Naive thymus-derived CD8-positive, alpha-beta T cell (primary cell): ENCODE measurements at regions not wholly inside any gene's neighbourhood (a gene's known extent, or its start where the extent isn't known, plus 50 kb on each side); places are given as distances from the start of the nearest gene placed in this dataset.

Experiments
- ATAC-seq, 2 donors: fragments of 150-1000 bp; cut with Tn5 transposase in 1 of 2; sonication (Bioruptor Pico), chemical (Tn5 transposase) in 1 of 2; 1 replicate in 1 of 2; 2 replicates in 1 of 2; pipeline ENCODE4 v1.10.0; 2021; ENCODE audit warnings: mild to moderate bottlenecking in 2 of 2, moderate library complexity in 2 of 2
- POLR2A ChIA-PET: fragments of 350-600 bp; sonication (Branson Sonifier 250); formaldehyde crosslinking; loops from one replicate; lab custom pipeline; 2021; ENCODE audit warnings: antibody characterized with exemption; lab: Charles Lee
- DNase-seq, 10 donors: peaks; one replicate each; pipeline versions ENCODE4 v3.0.0 to v3.0.0-alpha.2; 2020 to 2022
- H3K27ac Mint-ChIP-seq, 10 donors: one replicate each; pipeline ENCODE4 v1.8.0; 2020 to 2022; ENCODE audit warnings: mild to moderate bottlenecking in 10 of 10, mixed read lengths in 10 of 10, moderate library complexity in 4 of 10, inconsistent platforms in 1 of 10
- H3K27me3 Mint-ChIP-seq, 5 donors: one replicate each; pipeline ENCODE4 v1.8.0; 2021 to 2022; ENCODE audit warnings: mixed read lengths in 5 of 5
- H3K36me3 Mint-ChIP-seq, 3 donors: one replicate each; pipeline ENCODE4 v1.8.0; 2020 to 2022; ENCODE audit warnings: mixed read lengths in 3 of 3, mild to moderate bottlenecking in 2 of 3, inconsistent platforms in 1 of 3
- H3K4me1 Mint-ChIP-seq, 4 donors: one replicate each; pipeline ENCODE4 v1.8.0; 2021 to 2022; ENCODE audit warnings: mixed read lengths in 4 of 4
- H3K4me3 Mint-ChIP-seq, 10 donors: one replicate each; pipeline ENCODE4 v1.8.0; 2020 to 2022; ENCODE audit warnings: mild to moderate bottlenecking in 10 of 10, mixed read lengths in 10 of 10, moderate library complexity in 6 of 10, inconsistent platforms in 1 of 10
- H3K9me3 Mint-ChIP-seq, 9 donors: one replicate each; pipeline ENCODE4 v1.8.0; 2020 to 2022; ENCODE audit warnings: mixed read lengths in 9 of 9, mild to moderate bottlenecking in 3 of 9, inconsistent platforms in 1 of 9, moderate library complexity in 1 of 9

DNA sequence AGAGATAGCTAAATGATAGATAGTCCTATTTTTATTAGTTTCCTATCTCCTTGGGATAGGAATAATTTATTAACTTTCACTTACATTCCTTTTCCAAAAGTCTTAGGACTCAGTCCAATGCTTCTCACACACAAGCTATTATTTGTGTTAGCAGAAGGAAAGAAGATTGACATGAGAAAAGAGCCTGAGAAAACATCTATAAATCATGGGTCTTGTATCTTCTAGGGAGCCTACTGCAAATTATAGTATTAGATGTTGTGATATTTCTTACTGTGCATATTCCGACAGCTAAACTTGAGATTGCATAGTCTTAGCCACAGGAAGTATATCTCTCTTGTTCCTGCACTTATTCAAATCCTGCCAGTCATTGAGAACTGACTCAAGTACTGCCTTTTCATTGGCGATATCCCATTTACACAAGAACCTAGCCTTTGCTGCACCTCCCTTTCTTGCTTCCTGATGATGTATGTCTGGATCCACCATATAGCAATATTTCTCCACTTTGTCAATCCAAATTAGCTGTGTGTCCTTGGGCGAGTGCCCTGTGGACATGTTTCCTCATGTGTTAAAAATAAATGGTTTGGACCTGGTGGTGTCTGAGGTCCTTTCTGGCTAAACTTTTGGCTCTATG lies 245.1 kb upstream of the LMCD1 start:
- ATAC-seq, result no peak
- DNase-seq, result no peak
- no peak overlapping the region for H3K4me3 Mint-ChIP-seq
- H3K27me3 Mint-ChIP-seq, result peaks cover 4 to 23% (median 7%) of the 10 kb centered on the region in 5 donors
- H3K27ac Mint-ChIP-seq, result no peak overlapping the region
- H3K36me3 Mint-ChIP-seq, result peaks cover 0 to 6% (median 0%) of the 10 kb centered on the region in 3 donors
- peaks cover 2 to 13% (median 9%) of the 10 kb centered on the region in 9 donors for H3K9me3 Mint-ChIP-seq
- H3K4me1 Mint-ChIP-seq, result no peaks in the 10 kb centered on the region
- POLR2A ChIA-PET, result no interaction called here

GRCh38 chr3:8261018-8261417 lies 240.6 kb upstream of the LMCD1 start:
- H3K27me3 Mint-ChIP-seq, result peaks cover 0 to 27% (median 5%) of the 10 kb centered on the region in 5 donors
- POLR2A ChIA-PET, result no interaction called here
- no peak for ATAC-seq
- no peak for DNase-seq
- no peak overlapping the region for H3K4me3 Mint-ChIP-seq
- peaks cover 0 to 12% (median 0%) of the 10 kb centered on the region in 3 donors for H3K36me3 Mint-ChIP-seq
- H3K9me3 Mint-ChIP-seq, result peaks cover 2 to 19% (median 14%) of the 10 kb centered on the region in 9 donors
- no peak overlapping the region for H3K27ac Mint-ChIP-seq
- no peaks in the 10 kb centered on the region for H3K4me1 Mint-ChIP-seq

- Mint-ChIP-seq H3K4me3 (no peak overlapping the region), H3K27me3 (peaks cover 0 to 23% (median 4%) of the 10 kb centered on the region in 5 donors), H3K4me1 (no peaks in the 10 kb centered on the region), H3K27ac (no peak overlapping the region), H3K9me3 (peaks cover 0 to 10% (median 4%) of the 10 kb centered on the region in 9 donors), H3K36me3 (peaks cover 0 to 5% (median 0%) of the 10 kb centered on the region in 3 donors)
- DNase-seq, result no peak
- ATAC-seq, result no peak
- POLR2A ChIA-PET, result no interaction called here
Observed at GRCh38 chr3:8266730-8267131, 234.9 kb upstream of the LMCD1 start.

GRCh38 chr3:8273479-8273878 lies 228.1 kb upstream of the LMCD1 start:
- no peak overlapping the region for H3K27ac Mint-ChIP-seq
- peaks cover 0 to 14% (median 3%) of the 10 kb centered on the region in 9 donors for H3K9me3 Mint-ChIP-seq
- peaks cover 0 to 8% (median 0%) of the 10 kb centered on the region in 3 donors for H3K36me3 Mint-ChIP-seq
- no peak for ATAC-seq
- peaks cover 0 to 2% (median 0%) of the 10 kb centered on the region in 5 donors for H3K27me3 Mint-ChIP-seq
- no peak overlapping the region for H3K4me3 Mint-ChIP-seq
- no peak for DNase-seq
- POLR2A ChIA-PET, result no interaction called here
- H3K4me1 Mint-ChIP-seq, result no peaks in the 10 kb centered on the region

- ATAC-seq (no peak), DNase-seq (no peak)
- POLR2A ChIA-PET, result no interaction called here
- Mint-ChIP-seq H3K4me3 (no peak overlapping the region), H3K27me3 (peaks cover 0 to 11% (median 0%) of the 10 kb centered on the region in 5 donors), H3K4me1 (no peaks in the 10 kb centered on the region), H3K9me3 (peaks cover 0 to 13% (median 3%) of the 10 kb centered on the region in 9 donors), H3K36me3 (peaks cover 0 to 8% (median 0%) of the 10 kb centered on the region in 3 donors), H3K27ac (no peak overlapping the region)
Observed at GRCh38 chr3:8276056-8276455, 225.6 kb upstream of the LMCD1 start.

GRCh38 chr3:8276506-8276905 lies 225.1 kb upstream of the LMCD1 start:
- ATAC-seq (no peak), DNase-seq (no peak)

GRCh38 chr3:8278448-8278847 lies 223.2 kb upstream of the LMCD1 start:
- Mint-ChIP-seq H3K4me3 (no peak overlapping the region), H3K9me3 (peaks cover 0 to 3% (median 0%) of the 10 kb centered on the region in 9 donors), H3K27me3 (peaks cover 0 to 13% (median 0%) of the 10 kb centered on the region in 5 donors), H3K36me3 (no peaks in the 10 kb centered on the region), H3K27ac (no peak overlapping the region), H3K4me1 (no peaks in the 10 kb centered on the region)
- DNase-seq (no peak), ATAC-seq (no peak)
- POLR2A ChIA-PET, result no interaction called here

More at GRCh38 chr3:8276506-8276905, 225.1 kb upstream of the LMCD1 start:
- H3K4me3 Mint-ChIP-seq, result no peak overlapping the region
- POLR2A ChIA-PET, result no interaction called here
- no peak overlapping the region for H3K27ac Mint-ChIP-seq
- peaks cover 0 to 13% (median 0%) of the 10 kb centered on the region in 5 donors for H3K27me3 Mint-ChIP-seq
- no peaks in the 10 kb centered on the region for H3K4me1 Mint-ChIP-seq
- H3K36me3 Mint-ChIP-seq, result peaks cover 0 to 8% (median 0%) of the 10 kb centered on the region in 3 donors
- H3K9me3 Mint-ChIP-seq, result peaks cover 0 to 10% (median 3%) of the 10 kb centered on the region in 9 donors

DNA sequence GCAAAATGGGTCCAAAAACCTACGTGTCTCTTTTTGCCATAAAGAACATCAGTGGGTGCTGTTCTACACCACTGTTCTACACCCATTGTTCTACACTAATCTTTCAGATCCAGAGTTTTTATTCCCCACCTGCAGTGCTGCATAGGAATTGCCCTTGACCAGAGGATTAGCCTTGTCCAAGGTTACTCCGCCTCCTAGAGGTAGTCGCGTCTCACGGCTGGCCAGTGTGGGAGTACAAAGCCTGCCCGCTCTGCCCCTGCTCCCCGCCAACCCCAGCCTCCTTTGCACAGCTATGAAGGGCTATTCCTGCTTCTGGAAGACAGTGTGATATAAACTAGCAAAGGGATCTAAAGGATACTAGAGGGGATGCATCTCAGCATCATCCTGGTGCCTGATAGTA lies 222.1 kb upstream of the LMCD1 start:
- DNase-seq (no peak), ATAC-seq (no peak)
- Mint-ChIP-seq H3K27ac (no peak overlapping the region), H3K27me3 (peaks cover 0 to 13% (median 0%) of the 10 kb centered on the region in 5 donors), H3K4me3 (no peak overlapping the region), H3K9me3 (no peaks in the 10 kb centered on the region), H3K4me1 (no peaks in the 10 kb centered on the region), H3K36me3 (no peaks in the 10 kb centered on the region)
- POLR2A ChIA-PET, result no interaction called here

- no peak overlapping the region for H3K4me3 Mint-ChIP-seq
- H3K27me3 Mint-ChIP-seq, result peaks cover 0 to 13% (median 0%) of the 10 kb centered on the region in 5 donors
- no peak overlapping the region for H3K27ac Mint-ChIP-seq
- ATAC-seq (no peak), DNase-seq (no peak)
- POLR2A ChIA-PET, result no interaction called here
- no peaks in the 10 kb centered on the region for H3K36me3 Mint-ChIP-seq
- H3K9me3 Mint-ChIP-seq, result no peaks in the 10 kb centered on the region
- no peaks in the 10 kb centered on the region for H3K4me1 Mint-ChIP-seq
Observed at GRCh38 chr3:8279886-8280550, 221.6 kb upstream of the LMCD1 start.

DNA sequence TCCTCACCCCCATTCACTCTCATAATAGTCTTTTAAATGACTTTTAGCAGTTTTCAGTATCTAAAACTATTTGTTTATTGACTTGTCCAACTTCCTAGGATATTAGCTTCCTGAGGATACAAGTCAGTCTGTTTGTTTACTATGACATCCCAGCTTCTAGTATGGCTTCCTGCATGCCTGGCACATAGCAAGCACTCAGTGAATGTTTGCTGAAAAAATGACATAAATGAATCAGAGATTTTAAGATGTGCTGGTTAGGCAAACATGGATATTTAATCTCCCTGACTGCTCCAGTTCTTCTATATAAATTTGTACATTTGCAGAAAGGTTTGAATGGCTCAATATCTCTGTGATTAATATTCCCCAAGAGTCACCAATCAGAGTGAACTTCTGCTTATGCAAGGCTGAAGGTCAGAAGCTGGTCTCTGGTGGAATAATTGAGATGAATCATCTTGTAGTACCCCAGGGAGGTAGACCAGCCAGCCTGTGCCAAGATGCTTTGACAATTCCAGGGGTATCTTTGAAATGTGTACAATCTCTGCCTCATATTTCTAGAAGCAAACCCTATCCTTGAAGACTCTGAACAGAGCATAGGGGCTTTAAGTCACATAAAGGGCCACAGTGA lies 219.0 kb upstream of the LMCD1 start:
- DNase-seq (no peak), ATAC-seq (no peak)
- POLR2A ChIA-PET, result no interaction called here
- no peak overlapping the region for H3K27ac Mint-ChIP-seq
- no peaks in the 10 kb centered on the region for H3K4me1 Mint-ChIP-seq
- H3K27me3 Mint-ChIP-seq, result peaks cover 0 to 13% (median 0%) of the 10 kb centered on the region in 5 donors
- H3K4me3 Mint-ChIP-seq, result no peak overlapping the region
- H3K36me3 Mint-ChIP-seq, result no peaks in the 10 kb centered on the region
- no peaks in the 10 kb centered on the region for H3K9me3 Mint-ChIP-seq

- no peak for DNase-seq
- Mint-ChIP-seq H3K27ac (no peak overlapping the region), H3K36me3 (peaks cover 0 to 1% (median 0%) of the 10 kb centered on the region in 3 donors), H3K9me3 (no peaks in the 10 kb centered on the region), H3K27me3 (peaks cover 0 to 13% (median 0%) of the 10 kb centered on the region in 5 donors), H3K4me3 (no peak overlapping the region), H3K4me1 (no peaks in the 10 kb centered on the region)
- POLR2A ChIA-PET, result no interaction called here
- no peak for ATAC-seq
Observed at GRCh38 chr3:8283193-8283592, 218.4 kb upstream of the LMCD1 start.

DNA sequence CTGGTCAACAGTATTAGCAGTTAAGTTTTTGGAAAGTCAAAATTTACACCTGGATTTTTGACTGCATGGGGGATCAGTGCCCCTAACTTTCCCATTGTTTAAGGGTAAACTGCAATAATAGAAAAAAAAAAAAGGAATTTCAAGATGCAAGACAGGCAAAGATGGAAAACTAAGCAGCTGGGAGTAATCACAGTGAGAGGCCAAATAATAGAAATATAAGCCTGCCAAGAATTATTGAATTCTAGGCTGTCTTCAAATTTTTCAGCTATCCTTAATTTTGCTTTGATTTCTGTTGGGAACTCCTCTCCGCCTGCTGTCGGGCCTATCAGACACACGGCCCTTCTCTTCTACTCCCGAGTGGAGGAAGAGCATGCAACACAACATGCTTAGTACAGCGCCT lies 215.5 kb upstream of the LMCD1 start:
- POLR2A ChIA-PET, result no interaction called here
- peaks cover 0 to 3% (median 0%) of the 10 kb centered on the region in 3 donors for H3K36me3 Mint-ChIP-seq
- no peak for DNase-seq

GRCh38 chr3:8286749-8287148 lies 214.9 kb upstream of the LMCD1 start:
- DNase-seq, result no peak
- Mint-ChIP-seq H3K9me3 (no peaks in the 10 kb centered on the region), H3K4me3 (no peak overlapping the region), H3K27ac (peak overlapping the region in 1 of 10 donors; percentile 9), H3K36me3 (peaks cover 0 to 3% (median 0%) of the 10 kb centered on the region in 3 donors), H3K27me3 (peaks cover 0 to 5% (median 0%) of the 10 kb centered on the region in 5 donors), H3K4me1 (no peaks in the 10 kb centered on the region)
- POLR2A ChIA-PET, result no interaction called here
- no peak for ATAC-seq

More for the DNA sequence above, 215.5 kb upstream of the LMCD1 start:
- Mint-ChIP-seq H3K9me3 (no peaks in the 10 kb centered on the region), H3K4me1 (no peaks in the 10 kb centered on the region), H3K27me3 (peaks cover 0 to 3% (median 1%) of the 10 kb centered on the region in 5 donors), H3K4me3 (no peak overlapping the region), H3K27ac (no peak overlapping the region)
- ATAC-seq, result no peak
